Lower lobe of right lung (tissue), 2 donors: ENCODE measurements at regions not wholly inside any gene's neighbourhood (a gene's known extent, or its start where the extent isn't known, plus 50 kb on each side); places are given as distances from the start of the nearest gene placed in this dataset.

ENCODE experiments used
- ATAC-seq, 2 donors: fragments of 200-7000 bp; cut with Tn5 transposase; one replicate each; pipeline ENCODE4 v1.9.1; 2020 to 2022; ENCODE audit warnings: mild to moderate bottlenecking in 2 of 2, moderate library complexity in 2 of 2
- DNase-seq: peaks from one replicate; pipeline ENCODE4 v3.0.0-alpha.2; 2020
- H3K27ac ChIP-seq: fragments of 200-600 bp; one replicate; pipeline ENCODE4 v1.8.0; 2022
- H3K27me3 ChIP-seq: fragments of 200-600 bp; one replicate; pipeline ENCODE4 v1.8.0; 2022; ENCODE audit warnings: low read depth
- H3K36me3 ChIP-seq: fragments of 200-600 bp; one replicate; pipeline ENCODE4 v1.8.0; 2022; ENCODE audit warnings: mild to moderate bottlenecking
- H3K4me1 ChIP-seq: fragments of 200-600 bp; one replicate; pipeline ENCODE4 v1.8.0; 2022
- H3K4me3 ChIP-seq: fragments of 200-600 bp; one replicate; pipeline ENCODE4 v1.8.0; 2022; ENCODE audit warnings: mild to moderate bottlenecking
- H3K9me3 ChIP-seq: fragments of 200-600 bp; one replicate; pipeline ENCODE4 v1.8.0; 2022
- intact Hi-C: fragments of 100-400 bp; cut with DNase I; formaldehyde crosslinking; loops from one replicate; pipeline ENCODE4 v1.11.0; 2022
- TF ChIP-seq, protein P1 (sequence below): fragments of 200-600 bp; IDR thresholded peaks from one replicate; pipeline ENCODE4 v1.8.0; 2022; ENCODE audit warnings: antibody characterized with exemption, mild to moderate bottlenecking
- donor health status: DM: no; HTN: yes; CAD: no; lungs with severe emphysema.

DNA sequence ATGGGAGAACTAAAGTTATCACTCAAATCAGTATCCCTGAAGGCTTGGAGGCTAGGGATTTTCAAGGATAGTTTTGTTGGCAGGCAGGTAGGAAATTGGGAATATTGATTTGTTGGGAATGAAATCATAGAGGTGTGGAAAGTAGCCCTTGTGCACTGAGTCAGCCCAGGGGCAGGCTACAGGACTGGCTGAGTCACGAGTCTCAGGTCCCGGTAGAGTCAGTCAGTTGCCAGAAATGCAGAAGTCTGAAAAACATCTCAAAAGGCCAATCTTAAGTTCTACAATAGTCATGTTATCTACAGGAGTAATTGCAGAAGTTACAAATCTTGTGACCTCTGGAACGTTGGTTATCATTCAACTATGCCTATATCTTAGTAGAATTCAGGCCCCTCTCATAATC lies 153.1 kb downstream of the GC start:
- Histone ChIP-seq H3K36me3 (no peaks in the 10 kb centered on the region), H3K4me3 (no peak overlapping the region), H3K4me1 (no peaks in the 10 kb centered on the region), H3K9me3 (peaks cover 17% of the 10 kb centered on the region), H3K27me3 (no peaks in the 10 kb centered on the region), H3K27ac (no peak overlapping the region)
- DNase-seq (no peak), ATAC-seq (no peak)
- TF ChIP-seq, protein P1, sequence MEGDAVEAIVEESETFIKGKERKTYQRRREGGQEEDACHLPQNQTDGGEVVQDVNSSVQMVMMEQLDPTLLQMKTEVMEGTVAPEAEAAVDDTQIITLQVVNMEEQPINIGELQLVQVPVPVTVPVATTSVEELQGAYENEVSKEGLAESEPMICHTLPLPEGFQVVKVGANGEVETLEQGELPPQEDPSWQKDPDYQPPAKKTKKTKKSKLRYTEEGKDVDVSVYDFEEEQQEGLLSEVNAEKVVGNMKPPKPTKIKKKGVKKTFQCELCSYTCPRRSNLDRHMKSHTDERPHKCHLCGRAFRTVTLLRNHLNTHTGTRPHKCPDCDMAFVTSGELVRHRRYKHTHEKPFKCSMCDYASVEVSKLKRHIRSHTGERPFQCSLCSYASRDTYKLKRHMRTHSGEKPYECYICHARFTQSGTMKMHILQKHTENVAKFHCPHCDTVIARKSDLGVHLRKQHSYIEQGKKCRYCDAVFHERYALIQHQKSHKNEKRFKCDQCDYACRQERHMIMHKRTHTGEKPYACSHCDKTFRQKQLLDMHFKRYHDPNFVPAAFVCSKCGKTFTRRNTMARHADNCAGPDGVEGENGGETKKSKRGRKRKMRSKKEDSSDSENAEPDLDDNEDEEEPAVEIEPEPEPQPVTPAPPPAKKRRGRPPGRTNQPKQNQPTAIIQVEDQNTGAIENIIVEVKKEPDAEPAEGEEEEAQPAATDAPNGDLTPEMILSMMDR: no peak
- intact Hi-C loops: no loop called here

- Histone ChIP-seq H3K36me3 (no peaks in the 10 kb centered on the region), H3K27ac (no peak overlapping the region), H3K9me3 (peaks cover 17% of the 10 kb centered on the region), H3K4me1 (no peaks in the 10 kb centered on the region), H3K27me3 (no peaks in the 10 kb centered on the region), H3K4me3 (no peak overlapping the region)
- intact Hi-C loops: no loop called here
- TF ChIP-seq, protein P1: no peak
- ATAC-seq: no peak
- DNase-seq: no peak
These were observed 158.9 kb downstream of the GC start for GRCh38 chr4:71625005-71625404.
